HK-2 (cell line): ENCODE measurements at regions not wholly inside any gene's neighbourhood (a gene's known extent, or its start where the extent isn't known, plus 50 kb on each side); places are given as distances from the start of the nearest gene placed in this dataset.
"Not testable (repeated sequence)": the region's sequence is repeated elsewhere in the genome, so short reads cannot be mapped to it uniquely, and the experiment has no call there.

ENCODE experiments used
- DNase-seq: peaks from one replicate; pipeline ENCODE4 v3.0.0-alpha.2; 2018; ENCODE audit not compliant: unreplicated experiment

- DNase-seq, result no peak
These were observed 66.6 kb upstream of the ZNF479 start for GRCh38 chr7:57198801-57199200.

- DNase-seq, result no peak
These were observed 67.0 kb upstream of the ZNF479 start for GRCh38 chr7:57199252-57199651.

- DNase-seq, result no peak
These were observed 69.0 kb upstream of the ZNF479 start for GRCh38 chr7:57201021-57201894.

- no peak for DNase-seq
These were observed 69.6 kb upstream of the ZNF479 start for GRCh38 chr7:57201895-57202210.

- DNase-seq, result no peak
These were observed 70.0 kb upstream of the ZNF479 start for GRCh38 chr7:57202274-57202673.

GRCh38 chr7:57203161-57203791 lies 71.0 kb upstream of the ZNF479 start:
- DNase-seq, result no peak

GRCh38 chr7:57203858-57204257 lies 71.6 kb upstream of the ZNF479 start:
- DNase-seq, result not testable (repeated sequence)

- DNase-seq, result no peak
These were observed 72.2 kb upstream of the ZNF479 start for GRCh38 chr7:57204411-57204811.

- DNase-seq, result no peak
These were observed 72.8 kb upstream of the ZNF479 start for GRCh38 chr7:57205000-57205399.

GRCh38 chr7:57207836-57208235 lies 75.6 kb upstream of the ZNF479 start:
- no peak for DNase-seq

GRCh38 chr7:57210212-57210611 lies 78.0 kb upstream of the ZNF479 start:
- no peak for DNase-seq

GRCh38 chr7:57210871-57211270 lies 78.6 kb upstream of the ZNF479 start:
- no peak for DNase-seq

GRCh38 chr7:57211428-57212100 lies 79.3 kb upstream of the ZNF479 start:
- no peak for DNase-seq

- DNase-seq, result no peak
These were observed 83.2 kb upstream of the ZNF479 start for GRCh38 chr7:57215423-57215822.

- no peak for DNase-seq
These were observed 84.1 kb upstream of the ZNF479 start for GRCh38 chr7:57216340-57216739.

GRCh38 chr7:57218196-57218716 lies 86.0 kb upstream of the ZNF479 start:
- no peak for DNase-seq

- no peak for DNase-seq
These were observed 88.5 kb upstream of the ZNF479 start for GRCh38 chr7:57220746-57221145.

- no peak for DNase-seq
These were observed 93.4 kb upstream of the ZNF479 start for GRCh38 chr7:57225666-57226065.

- not testable (repeated sequence) for DNase-seq
These were observed 109.0 kb upstream of the ZNF479 start for GRCh38 chr7:57241236-57241635.

- DNase-seq, result not testable (repeated sequence)
These were observed 111.3 kb upstream of the ZNF479 start for GRCh38 chr7:57243551-57243950.

- DNase-seq, result not testable (repeated sequence)
These were observed 112.2 kb upstream of the ZNF479 start for GRCh38 chr7:57244345-57244980.

GRCh38 chr7:57245206-57245605 lies 113.0 kb upstream of the ZNF479 start:
- no peak for DNase-seq
